GM18498 (cell line): ENCODE measurements at regions not wholly inside any gene's neighbourhood (a gene's known extent, or its start where the extent isn't known, plus 50 kb on each side); places are given as distances from the start of the nearest gene placed in this dataset.
"Not testable (repeated sequence)": the region's sequence is repeated elsewhere in the genome, so short reads cannot be mapped to it uniquely, and the experiment has no call there.

ENCODE experiments used
- ATAC-seq: cut with Tn5 transposase; IDR thresholded peaks from one replicate; pipeline ENCODE4 v1.9.1; 2021; ENCODE audit warnings: mild to moderate bottlenecking, moderate library complexity; ENCODE audit not compliant: unreplicated experiment

GRCh38 chr9:27800692-27801370, 227.6 kb upstream of the C9orf72 start:
- ATAC-seq = no peak

DNA sequence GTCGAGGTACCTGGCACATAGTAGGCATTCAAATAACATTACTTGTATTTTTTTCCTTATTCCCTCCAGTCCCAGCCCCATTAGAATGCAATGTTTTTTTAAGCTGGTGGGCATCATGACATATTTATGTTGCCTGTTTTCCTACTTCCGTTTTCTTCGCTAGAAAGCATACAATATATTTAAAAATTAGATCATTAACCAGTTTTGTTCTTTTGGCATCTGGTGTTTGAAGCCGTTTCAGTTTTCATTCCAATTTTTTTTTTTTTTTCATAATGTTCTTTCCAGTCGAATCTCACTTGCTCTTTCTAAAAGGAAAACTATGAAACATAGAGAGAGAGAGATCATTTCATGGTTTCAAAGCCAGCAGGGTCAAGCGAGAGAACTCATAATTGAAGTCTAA, 228.3 kb upstream of the C9orf72 start:
- no peak for ATAC-seq

- no peak for ATAC-seq
Observed at GRCh38 chr9:27802418-27802817, 229.1 kb upstream of the C9orf72 start.

DNA sequence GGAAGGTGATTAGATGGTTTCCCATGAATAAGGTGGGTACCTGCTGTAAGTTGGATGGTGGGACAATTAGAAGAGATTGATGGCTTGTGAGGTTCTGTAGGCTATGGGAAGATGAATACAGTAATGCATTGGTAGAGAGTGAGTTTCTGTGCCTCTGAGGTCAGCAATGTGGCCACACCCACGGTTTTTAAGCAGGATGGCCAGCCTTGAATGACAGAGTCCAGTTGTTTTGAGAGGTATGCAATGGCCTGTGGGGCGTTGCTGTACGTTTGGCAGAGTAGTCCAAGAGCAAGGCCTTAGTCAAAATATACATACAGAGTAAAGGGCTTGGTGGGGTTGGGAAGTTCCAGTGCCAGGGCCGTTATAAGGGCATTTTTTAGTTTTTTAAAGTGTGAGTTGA, 235.6 kb upstream of the C9orf72 start:
- no peak for ATAC-seq

- no peak for ATAC-seq
Observed at GRCh38 chr9:27817747-27818146, 244.5 kb upstream of the C9orf72 start.

DNA sequence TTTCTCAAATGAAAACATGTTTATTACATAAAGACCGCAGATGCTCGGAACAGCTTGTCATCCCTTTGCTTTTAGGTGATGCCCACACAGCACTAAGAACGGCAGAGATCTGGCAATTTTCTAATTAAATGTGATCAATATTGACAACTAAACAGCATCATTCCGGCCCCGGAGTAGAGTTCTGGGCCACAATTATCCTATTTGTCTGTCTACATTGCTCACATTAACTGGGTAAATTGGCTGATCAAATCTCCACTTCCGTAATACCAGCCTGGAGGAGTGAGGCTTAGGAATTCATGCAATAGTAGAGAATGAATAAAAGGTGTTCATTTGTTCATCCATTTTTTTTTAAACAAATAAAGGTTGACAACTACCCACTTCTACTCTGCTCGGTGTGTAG, 245.1 kb upstream of the C9orf72 start:
- no peak for ATAC-seq

DNA sequence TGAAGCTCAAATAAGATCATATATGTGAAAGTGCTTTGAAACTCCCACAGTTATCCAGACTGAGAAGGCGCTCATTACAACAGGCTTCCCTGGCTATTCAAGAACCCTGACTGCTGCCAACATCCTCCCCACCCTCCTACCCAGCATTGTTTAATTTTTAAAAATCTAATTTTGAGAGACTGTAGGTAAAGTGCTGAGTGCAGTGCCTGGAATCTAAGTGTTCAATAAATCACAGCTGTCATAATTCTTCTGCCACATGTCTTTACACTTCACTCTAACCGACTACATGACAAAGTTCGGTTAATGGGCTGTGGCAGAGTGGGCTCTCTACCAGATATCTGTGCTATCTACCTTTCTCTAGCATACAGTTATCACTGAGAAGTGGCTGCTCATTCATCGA, 255.6 kb upstream of the C9orf72 start:
- ATAC-seq = no peak

DNA sequence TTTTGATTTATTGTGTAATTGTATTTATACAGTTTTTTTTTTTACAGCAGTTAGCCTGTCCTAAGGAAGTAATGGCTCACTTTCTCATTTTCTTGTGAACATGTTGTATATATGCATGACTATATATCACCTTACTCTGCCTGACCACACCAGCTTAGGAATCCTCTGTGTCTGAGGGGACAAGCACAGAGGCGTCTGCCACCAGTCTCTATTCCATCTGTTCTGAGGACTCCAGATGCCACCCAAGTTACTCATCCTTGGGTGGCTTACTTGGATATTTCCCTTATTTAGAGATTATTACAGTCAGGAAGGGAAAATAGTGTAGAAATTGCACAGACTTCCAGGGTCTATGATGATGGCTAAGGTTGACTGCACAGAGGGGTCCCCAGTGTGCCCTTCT, 256.3 kb upstream of the C9orf72 start:
- ATAC-seq = no peak

DNA sequence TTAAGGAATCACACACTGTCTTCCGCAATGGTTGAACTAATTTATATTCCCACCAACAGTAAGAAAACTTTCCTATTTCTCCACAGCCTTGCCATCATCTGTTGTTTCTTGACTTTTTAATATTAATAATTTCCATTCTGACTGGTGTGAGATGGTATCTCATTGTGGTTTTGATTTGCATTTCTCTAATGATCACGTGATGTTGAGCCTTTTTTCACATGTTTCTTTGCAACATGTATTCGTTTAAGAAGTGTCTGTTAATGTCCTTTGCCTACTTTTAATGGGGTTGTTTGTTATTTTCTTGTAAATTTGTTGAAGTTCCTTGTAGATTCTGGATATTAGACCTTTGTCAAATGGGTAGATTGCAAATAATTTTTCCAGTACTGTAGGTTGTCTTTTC, 258.8 kb upstream of the C9orf72 start:
- ATAC-seq = not testable (repeated sequence)

DNA sequence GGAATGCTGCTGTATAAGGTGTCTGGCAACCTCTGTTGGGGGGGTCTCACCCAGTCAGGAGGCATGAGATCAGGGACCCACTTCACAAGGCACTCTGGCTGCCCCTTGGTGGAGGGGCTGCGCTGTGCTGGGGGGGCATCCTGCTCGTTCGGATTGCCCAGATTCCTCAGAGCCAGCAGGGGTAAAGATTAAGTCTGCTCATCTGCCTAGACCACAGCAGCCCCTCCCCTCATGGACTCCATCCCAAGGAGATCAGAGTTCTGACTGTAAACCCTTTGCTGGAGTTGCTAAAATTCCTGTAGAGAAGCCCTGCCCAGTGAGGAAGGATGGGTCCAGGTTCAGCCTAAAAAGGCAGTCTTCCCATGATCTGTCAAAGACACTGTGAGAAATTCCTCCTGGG, 262.0 kb upstream of the C9orf72 start:
- ATAC-seq = no peak

DNA sequence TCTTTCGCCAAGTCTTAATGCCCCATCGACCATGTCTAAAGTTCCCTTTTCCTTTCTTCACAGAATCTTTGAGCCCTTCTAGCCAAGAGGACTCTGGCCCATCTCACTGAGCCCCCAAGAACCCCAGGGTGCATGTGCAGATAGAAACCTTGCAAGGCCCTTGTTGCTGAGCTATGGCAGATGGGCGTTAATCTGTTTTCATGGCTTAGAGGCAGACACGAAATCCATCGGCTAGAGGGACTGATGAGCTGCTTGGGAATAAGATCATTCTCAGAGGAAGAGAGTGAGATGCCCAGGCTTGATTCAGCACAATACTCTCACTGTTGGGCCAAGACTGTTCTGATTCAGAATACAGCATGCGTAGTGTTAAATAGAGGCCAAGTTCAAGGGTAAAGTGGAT, 262.5 kb upstream of the C9orf72 start:
- ATAC-seq = no peak

- ATAC-seq = no peak
Observed at GRCh38 chr9:27836661-27837401, 263.6 kb upstream of the C9orf72 start.

- ATAC-seq = no peak
Observed at GRCh38 chr9:27838876-27839275, 265.6 kb upstream of the C9orf72 start.

DNA sequence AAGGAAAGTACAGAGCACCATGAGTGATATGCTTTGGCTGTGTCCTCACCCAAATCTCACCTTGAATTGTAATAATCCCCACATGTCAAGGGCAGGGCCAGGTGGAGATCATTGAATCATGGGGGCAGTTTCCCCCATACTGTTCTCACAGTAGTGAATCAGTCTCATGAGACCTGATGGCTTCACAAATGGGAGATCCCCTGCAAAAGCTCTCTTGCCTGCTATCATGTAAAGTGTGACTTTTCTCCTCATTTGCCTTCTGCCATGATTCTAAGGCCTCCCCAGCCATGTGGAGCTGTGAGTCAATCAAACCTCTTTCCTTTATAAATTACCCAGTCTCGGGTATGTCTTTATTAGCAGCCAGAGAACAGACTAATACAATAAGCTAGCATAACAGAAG, 266.5 kb upstream of the C9orf72 start:
- ATAC-seq = not testable (repeated sequence)

DNA sequence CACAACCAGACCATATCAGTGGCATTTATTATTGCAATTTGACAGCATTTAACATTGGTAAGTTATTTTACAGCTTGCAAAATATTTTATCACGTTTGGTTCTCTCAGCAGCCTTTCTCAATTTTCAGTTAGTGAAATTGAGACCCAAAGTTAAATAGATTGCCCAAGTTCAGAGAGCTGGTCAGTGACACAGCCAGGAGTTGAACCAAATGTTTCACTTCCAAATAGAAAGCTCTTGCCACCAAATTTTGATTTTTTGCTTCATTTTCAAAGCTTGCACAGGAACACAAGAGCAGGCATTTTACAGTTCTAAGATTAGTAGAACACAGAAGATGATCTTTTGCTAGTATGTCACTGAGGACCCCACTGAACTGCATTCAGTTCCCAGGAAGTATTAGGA, 271.5 kb upstream of the C9orf72 start:
- no peak for ATAC-seq

GRCh38 chr9:27847380-27847779, 274.1 kb upstream of the C9orf72 start:
- ATAC-seq = no peak

- ATAC-seq = no peak
Observed at GRCh38 chr9:27847818-27848217, 274.5 kb upstream of the C9orf72 start.

GRCh38 chr9:27848315-27848714, 275.0 kb upstream of the C9orf72 start:
- no peak for ATAC-seq

- ATAC-seq = no peak
Observed at GRCh38 chr9:27851858-27852257, 278.6 kb upstream of the C9orf72 start.

- no peak for ATAC-seq
Observed at GRCh38 chr9:27853529-27853928, 280.2 kb upstream of the C9orf72 start.

GRCh38 chr9:27856054-27856453, 282.8 kb upstream of the C9orf72 start:
- no peak for ATAC-seq

- ATAC-seq = no peak
Observed at GRCh38 chr9:27856748-27857147, 283.5 kb upstream of the C9orf72 start.

- ATAC-seq = no peak
Observed at GRCh38 chr9:27861887-27862286, 288.6 kb upstream of the C9orf72 start.
